ENCODE measurements at regions not wholly inside any gene's neighbourhood (a gene's known extent, or its start where the extent isn't known, plus 50 kb on each side); places are given as distances from the start of the nearest gene placed in this dataset.

GRCh38 chrY:15648198-15648597, 1123.9 kb downstream of the NLGN4Y start:
- DNase-seq (ENCODE audit: low spot score): no peak

- DNase-seq (ENCODE audit: low spot score): no peak
Observed at GRCh38 chrY:15650056-15650455, 1125.7 kb downstream of the NLGN4Y start.

DNA sequence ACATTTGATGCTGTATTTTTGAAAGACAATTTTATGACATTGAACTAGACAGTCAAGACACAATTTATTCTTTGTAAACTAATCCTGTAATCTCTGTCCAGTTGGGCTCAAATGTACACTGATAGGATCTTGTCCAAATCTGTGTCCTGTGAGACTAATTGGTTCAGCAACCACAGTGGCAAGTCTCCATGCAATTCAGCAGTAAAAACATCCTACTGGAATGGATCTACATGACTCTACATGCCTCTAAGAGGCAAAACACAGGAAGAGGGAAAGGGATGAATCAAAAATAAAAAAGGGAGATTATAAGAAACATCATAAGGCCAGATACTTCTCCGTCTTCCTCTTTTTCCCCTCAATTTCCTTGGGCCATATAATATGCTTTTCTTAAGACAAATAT, 1164.2 kb downstream of the NLGN4Y start:
- DNase-seq (ENCODE audit: low spot score): no peak

DNA sequence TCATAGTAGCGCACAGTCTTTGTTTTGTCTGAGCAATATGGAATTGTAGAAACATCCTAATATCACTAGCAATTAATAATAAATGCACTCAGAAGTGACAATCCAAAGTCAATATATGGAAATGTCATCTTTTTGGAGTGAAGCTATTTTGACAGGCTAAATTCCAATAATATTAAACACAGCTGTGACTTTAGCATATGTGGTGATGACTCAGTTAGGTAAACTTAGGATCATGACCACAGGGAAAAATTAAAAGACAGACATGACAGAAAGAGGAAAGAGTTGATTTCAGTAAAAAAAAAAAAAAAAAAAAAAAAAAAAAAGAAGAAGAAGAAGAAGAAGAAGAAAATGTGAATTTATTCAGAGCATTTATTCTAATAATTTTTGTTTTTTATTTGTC, 1165.7 kb downstream of the NLGN4Y start:
- no peak for DNase-seq (ENCODE audit: low spot score)

DNA sequence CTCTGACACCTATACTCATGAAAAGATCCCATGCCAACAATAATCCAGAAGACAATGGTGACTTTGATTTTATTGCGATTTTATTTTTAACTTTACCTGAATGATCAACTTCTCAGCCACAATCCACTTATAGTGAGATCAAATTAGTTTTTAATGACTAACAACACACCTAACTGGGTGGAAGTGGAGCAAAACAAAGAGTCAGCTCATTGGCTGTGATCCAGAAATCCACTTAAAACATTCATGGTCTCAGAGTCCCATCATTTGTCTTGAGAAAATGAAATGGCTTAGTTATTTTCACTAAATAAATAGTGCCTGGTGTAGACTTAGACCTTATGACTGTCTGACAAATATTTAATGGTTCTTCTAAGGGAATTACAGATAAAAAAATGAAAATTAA, 1177.8 kb downstream of the NLGN4Y start:
- DNase-seq (ENCODE audit: low spot score): no peak

DNA sequence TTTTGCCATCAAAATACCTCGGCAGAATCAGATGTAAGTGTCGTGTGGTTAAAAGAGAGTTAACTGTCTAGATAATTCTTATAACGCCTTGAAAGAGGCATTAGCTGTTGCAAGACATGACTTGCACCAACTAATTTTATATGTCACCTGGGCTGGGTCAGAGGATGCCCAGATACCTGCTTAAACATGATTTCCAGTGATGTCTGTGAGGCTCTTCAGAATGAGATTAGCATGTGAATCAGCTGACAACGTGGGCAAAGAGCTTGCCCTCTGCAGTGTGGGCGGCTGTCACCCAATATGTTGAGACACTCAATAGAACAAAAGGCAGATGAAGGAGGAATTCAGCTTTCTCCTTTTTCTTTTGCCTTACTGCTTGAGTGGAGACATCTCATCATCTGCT, 1180.6 kb downstream of the NLGN4Y start:
- no peak for DNase-seq (ENCODE audit: low spot score)

- no peak for DNase-seq (ENCODE audit: low spot score)
Observed at GRCh38 chrY:15749533-15750433, 1225.5 kb downstream of the NLGN4Y start.

DNA sequence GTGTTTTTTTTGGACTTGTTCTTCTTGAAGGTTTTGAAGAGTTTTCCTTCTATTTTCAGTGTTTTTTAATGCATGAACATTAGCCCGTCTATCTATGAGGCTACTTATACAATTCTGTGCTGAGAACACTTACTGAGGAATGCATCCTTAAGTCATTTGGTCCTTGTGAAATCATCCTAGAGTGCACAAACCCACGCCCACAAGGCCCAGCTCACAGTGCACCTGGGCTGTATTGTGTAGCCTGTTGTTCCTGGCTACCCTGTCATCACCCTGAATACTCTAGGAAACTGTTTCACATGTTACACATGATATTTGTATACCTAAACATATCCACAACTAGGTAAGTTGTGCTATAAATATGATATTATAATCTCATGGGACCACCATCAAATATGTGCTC, 1226.7 kb downstream of the NLGN4Y start:
- DNase-seq (ENCODE audit: low spot score): no peak

GRCh38 chrY:15756266-15756665, 1231.9 kb downstream of the NLGN4Y start:
- no peak for DNase-seq (ENCODE audit: low spot score)

- no peak for DNase-seq (ENCODE audit: low spot score)
Observed at GRCh38 chrY:15773579-15773978, 1249.2 kb downstream of the NLGN4Y start.

DNA sequence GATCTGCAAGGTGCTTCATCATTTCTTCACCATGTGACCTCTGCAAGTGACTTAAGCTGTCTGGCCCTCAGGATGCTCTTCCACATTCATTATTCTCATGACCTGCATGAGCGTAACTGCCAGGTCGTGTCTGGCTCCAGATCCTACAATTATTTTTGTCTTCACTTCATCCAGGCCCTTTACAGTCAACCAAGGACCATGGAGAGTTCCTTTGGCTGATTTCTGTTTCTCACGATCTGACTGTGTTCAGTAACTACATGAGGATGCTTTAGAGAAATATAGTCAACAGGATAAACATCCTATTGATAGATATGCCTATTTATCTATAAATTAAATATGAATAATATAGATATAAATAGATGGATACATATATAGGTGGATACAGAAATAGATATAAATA, 1251.6 kb downstream of the NLGN4Y start:
- no peak for DNase-seq (ENCODE audit: low spot score)

DNA sequence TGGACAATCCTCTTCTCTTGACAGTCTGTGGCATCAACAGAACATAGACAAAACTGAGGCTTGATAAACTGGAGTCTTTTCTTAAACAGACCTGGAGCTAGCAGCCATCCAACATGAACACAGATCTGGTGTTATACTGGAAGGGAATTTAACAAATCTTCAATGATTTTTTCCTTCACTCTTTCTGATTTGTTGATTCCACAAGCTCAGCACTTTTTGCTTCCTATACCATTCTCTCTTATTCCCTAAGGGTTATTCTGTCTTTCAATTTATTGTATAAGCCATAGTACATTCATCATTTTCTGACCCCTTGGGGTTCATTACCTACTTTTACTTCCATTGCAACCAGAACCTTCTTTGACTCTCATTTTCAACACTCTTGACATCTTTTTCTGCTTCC, 1255.6 kb downstream of the NLGN4Y start:
- no peak for DNase-seq (ENCODE audit: low spot score)

DNA sequence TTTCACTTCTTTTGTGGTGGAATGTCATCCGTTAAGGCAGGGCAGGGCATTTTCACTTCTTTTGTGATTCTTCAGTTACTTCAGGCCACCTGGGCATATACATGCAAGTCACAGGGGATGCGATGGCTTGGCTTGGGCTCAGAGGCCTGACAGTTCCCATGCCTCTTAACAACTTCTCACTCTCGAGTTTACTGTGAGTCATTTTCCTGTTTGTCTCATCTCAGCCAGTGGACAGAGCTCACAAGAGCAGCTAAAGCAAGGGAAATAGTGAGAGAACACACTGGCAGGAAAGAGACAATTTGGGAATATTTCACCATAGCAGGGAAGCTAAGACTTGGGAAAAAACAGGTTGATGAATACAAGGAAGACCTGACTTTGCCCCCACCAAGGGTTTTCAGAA, 1275.7 kb downstream of the NLGN4Y start:
- DNase-seq (ENCODE audit: low spot score): no peak

GRCh38 chrY:15805985-15806384, 1281.7 kb downstream of the NLGN4Y start:
- no peak for DNase-seq (ENCODE audit: low spot score)

DNA sequence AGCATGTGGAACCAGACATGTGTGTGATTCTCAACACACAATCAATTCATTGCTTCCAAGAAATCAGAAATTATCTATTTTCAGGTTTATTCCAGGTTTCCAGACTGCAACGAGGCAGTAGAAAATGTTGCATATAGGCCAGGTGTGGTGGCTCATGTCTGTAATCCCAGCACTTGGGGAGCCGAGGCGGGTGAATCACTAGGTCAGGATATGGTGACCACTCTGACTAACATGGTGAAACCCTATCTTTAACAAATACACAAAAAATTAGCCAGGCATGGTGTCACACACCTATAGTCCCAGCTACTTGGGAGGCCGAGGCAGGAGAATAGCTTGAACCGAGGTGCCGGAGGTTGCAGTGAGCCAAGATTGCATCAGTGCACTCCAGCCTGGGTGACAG, 1289.9 kb downstream of the NLGN4Y start:
- DNase-seq (ENCODE audit: low spot score): no peak

All from putamen (tissue), 1 donor.